Muscle of leg (tissue), 3 donors: ENCODE measurements at regions not wholly inside any gene's neighbourhood (a gene's known extent, or its start where the extent isn't known, plus 50 kb on each side); places are given as distances from the start of the nearest gene placed in this dataset.
A peak's percentile ranks its signal among the peaks of the same experiment; 100 is the strongest.

ENCODE experiments used
- DNase-seq: peaks from one replicate; pipeline ENCODE4 v3.0.0; 2013
- H3K27ac ChIP-seq: one replicate; pipeline ENCODE4 v1.5.1; 2013; ENCODE audit warnings: mild to moderate bottlenecking, low read length, control low read depth
- H3K27me3 ChIP-seq: one replicate; pipeline ENCODE4 v1.6.1; 2013; ENCODE audit warnings: low read length; ENCODE audit not compliant: control insufficient read depth, insufficient read depth
- H3K36me3 ChIP-seq: one replicate; pipeline ENCODE4 v1.6.1; 2013; ENCODE audit warnings: low read length; ENCODE audit not compliant: control insufficient read depth, insufficient read depth
- H3K4me1 ChIP-seq: one replicate; pipeline ENCODE4 v1.6.1; 2013; ENCODE audit warnings: low read length; ENCODE audit not compliant: control insufficient read depth, insufficient read depth
- H3K4me3 ChIP-seq: one replicate; pipeline ENCODE4 v1.5.1; 2013; ENCODE audit warnings: low read length, control low read depth
- H3K9me3 ChIP-seq: replicated peaks from 2 replicates; pipeline ENCODE4 v1.6.1; 2013; ENCODE audit warnings: low read depth, low read length; ENCODE audit not compliant: control insufficient read depth
- WGBS: methylation state at CpG from one replicate; pipeline ENCODE4 v1.1.5; 2013; ENCODE audit warnings: missing lambda C conversion rate; ENCODE audit not compliant: insufficient coverage; 5-methylcytosine and 5-hydroxymethylcytosine counted together

DNA sequence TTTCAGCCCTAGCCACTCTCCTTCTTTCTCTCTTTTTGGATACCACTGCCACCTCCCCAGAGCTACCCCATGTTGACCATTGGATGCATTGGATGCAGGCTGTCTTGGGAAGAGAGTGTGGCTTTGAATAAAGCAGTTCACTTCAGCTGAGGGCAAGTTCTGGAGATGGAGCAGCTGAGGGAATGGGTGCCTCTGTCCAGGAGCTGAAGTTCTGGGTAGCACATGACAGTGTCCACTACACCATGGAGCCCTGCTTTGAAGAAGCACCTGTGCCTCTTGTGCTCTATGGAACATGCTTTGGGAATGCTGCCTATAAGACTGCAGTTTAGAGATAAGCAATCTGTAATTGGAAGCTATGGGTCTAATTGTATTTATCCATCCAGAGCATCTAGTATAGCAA, 1028.7 kb downstream of the TYW1 start:
- Histone ChIP-seq H3K36me3 (no peaks in the 10 kb centered on the region), H3K4me1 (no peaks in the 10 kb centered on the region), H3K27ac (no peak overlapping the region), H3K27me3 (peaks cover 2% of the 10 kb centered on the region), H3K4me3 (no peak overlapping the region), H3K9me3 (peaks cover 4% of the 10 kb centered on the region)
- DNase-seq: no peak

DNA sequence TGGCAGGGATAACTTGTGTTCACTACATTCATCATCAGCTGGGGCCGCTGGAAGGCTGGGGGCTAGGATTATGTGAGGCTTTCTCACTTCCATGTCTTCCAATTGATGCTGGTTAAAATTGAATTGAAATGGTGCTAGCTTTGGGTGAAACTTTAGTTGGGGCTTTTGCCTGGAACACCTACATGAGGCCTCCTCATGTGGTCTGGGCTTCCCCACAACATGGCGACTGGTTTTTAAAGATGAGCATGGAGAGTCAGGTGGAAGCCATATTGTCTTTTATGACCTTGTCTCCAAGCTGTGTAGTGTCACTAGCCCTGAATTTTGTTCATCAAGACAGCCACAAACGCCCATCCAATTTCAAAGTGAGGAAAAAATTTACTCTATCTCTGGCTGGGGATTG, 1033.9 kb downstream of the TYW1 start:
- Histone ChIP-seq H3K4me3 (no peak overlapping the region), H3K4me1 (no peaks in the 10 kb centered on the region), H3K36me3 (no peaks in the 10 kb centered on the region), H3K27ac (no peak overlapping the region), H3K9me3 (peaks cover 2% of the 10 kb centered on the region), H3K27me3 (no peaks in the 10 kb centered on the region)
- WGBS: no CpG with 5 or more reads among the region's 3 CpGs
- DNase-seq: no peak

DNA sequence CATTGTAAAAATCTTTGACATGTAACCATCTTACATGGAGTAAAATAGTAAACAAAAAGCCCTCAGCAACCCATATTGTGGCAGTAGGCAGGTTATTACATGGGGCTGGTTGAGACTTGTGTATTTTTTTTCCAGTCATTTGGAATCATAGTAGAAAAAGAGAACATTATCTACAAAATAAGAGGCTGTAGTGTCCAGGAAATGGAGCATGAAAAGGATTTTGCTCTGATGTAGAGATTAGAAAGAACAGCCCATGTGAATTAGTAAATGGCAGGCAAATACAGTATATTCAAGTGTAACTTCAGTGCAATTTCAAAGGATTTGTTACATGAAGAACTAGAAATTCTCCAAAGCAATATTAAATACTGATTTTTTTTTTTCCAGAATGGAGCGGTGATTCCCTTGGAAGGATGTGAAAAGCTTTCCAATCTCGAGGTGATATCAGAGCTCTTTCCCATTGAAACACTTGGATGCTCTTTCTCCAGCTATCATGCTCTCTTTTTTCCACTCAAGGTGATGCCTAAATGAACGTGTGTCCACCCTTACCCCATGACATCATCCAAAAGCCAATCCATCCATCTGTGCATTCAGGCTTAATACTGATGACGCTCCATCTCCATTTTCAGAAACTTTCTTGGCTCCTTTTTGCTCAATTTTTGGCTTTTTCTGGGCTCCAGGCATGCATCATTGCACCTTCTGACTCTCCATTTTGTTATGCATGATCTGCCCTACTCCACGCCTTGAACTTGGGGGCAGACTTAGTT, 1034.7 kb downstream of the TYW1 start:
- Histone ChIP-seq H3K9me3 (peaks cover 2% of the 10 kb centered on the region), H3K36me3 (no peaks in the 10 kb centered on the region), H3K4me1 (no peaks in the 10 kb centered on the region), H3K27me3 (no peaks in the 10 kb centered on the region), H3K27ac (no peak overlapping the region), H3K4me3 (no peak overlapping the region)
- 66% methylated on average over 3 of the region's 5 CpGs for WGBS
- DNase-seq: no peak

DNA sequence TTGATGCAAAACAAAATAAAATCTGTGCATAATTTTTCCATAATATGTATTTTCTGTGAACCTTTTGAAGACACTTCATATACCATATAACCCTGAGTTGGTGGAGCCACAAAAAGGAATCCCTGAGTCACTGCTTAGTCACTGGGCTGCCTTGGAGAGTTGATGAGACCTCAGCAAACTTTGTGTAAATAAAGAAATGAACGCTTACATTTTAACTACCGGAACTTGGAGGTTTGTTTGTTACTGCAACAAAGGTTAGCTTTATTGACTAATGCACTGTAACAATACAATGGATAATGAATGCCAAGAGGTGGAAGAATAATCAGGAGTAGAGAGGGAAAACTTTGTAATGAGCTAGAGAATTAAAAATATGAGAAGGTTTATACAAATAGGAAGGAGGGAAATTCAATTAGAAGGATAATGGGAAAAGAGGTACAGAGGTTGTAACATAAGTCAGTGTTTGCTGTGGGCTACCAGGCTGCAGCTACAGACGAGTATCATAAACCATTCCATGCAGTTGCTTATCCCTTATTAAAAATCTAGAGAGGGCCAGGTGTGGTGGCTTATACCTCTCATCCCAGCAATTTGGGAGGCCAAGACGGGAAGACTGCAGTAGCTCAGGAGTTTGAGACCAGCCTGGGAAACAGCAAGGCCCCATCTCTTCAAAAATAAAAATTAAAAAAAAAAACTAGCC, 1042.1 kb downstream of the TYW1 start:
- Histone ChIP-seq H3K27me3 (no peaks in the 10 kb centered on the region), H3K4me3 (no peak overlapping the region), H3K4me1 (no peaks in the 10 kb centered on the region), H3K9me3 (no peaks in the 10 kb centered on the region), H3K36me3 (no peaks in the 10 kb centered on the region), H3K27ac (no peak overlapping the region)
- no peak for DNase-seq
- 80% methylated on average over 1 of the region's 4 CpGs for WGBS

DNA sequence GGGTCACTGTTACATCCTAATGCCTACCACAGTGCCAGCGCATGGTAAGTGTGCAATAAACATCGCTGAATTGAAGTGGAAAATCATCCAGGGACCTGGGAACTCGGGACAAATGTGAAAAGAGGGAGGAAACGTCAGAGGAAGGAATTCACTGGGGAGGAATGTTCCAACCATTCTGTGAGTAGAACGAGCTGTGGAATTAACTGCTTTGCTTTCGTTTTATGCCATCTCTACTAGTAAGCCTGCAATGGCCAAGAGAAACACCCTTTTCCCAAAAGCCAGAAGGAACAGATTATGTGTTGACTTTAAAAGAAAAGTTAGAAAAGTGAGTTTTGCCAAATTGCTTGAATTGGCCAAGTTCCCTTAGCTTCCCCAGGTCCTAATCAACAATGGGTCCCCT, 1044.9 kb downstream of the TYW1 start:
- Histone ChIP-seq H3K4me3 (no peak overlapping the region), H3K27me3 (no peaks in the 10 kb centered on the region), H3K36me3 (no peaks in the 10 kb centered on the region), H3K27ac (no peak overlapping the region), H3K4me1 (no peaks in the 10 kb centered on the region), H3K9me3 (no peaks in the 10 kb centered on the region)
- 17% methylated on average over 1 of the region's 6 CpGs for WGBS
- DNase-seq: no peak

DNA sequence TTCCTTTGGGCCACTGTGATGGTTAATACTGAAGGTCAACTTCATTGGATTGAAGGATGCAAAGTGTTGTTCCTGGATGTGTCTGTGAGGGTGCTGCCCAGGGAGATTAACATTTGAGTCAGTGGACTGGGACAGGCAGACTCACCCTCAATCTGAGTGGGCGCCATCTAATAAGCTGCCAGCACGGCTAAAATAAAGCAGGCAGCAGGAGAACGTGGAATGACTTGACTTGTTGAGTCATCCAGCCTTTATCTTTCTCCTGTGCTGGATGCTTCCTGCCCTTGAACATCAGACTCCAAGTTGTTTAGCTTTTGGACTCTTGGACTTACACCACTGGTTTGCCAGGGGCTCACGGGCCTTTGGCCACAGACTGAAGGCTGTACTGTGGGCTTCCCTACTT, 1046.9 kb downstream of the TYW1 start:
- Histone ChIP-seq H3K27me3 (no peaks in the 10 kb centered on the region), H3K4me1 (no peaks in the 10 kb centered on the region), H3K27ac (no peak overlapping the region), H3K36me3 (no peaks in the 10 kb centered on the region), H3K4me3 (no peak overlapping the region), H3K9me3 (no peaks in the 10 kb centered on the region)
- DNase-seq: no peak
- WGBS: 90% methylated on average over 4 of the region's 4 CpGs

DNA sequence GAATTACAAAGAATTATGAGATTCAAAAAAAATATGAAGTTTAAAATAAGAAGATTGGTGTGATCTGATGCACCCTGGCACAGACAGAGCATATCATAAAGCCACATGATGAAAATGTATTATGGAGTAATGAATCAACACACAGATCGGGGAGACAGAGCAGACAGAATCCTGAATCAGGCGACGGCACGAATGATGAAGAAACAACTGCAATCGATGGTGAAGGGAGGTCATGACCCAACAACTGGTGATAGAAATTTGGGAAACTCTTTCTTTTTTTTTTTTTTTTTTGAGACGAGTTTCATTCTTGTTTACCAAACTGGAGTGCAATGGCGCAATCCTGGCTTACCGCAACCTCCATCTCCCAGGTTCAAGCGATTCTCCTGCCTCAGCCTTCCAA, 1054.0 kb downstream of the TYW1 start:
- H3K27ac ChIP-seq: no peak overlapping the region
- no peaks in the 10 kb centered on the region for H3K36me3 ChIP-seq
- no peak for DNase-seq
- H3K4me3 ChIP-seq: no peak overlapping the region
- no peaks in the 10 kb centered on the region for H3K9me3 ChIP-seq
- 93% methylated on average over 5 of the region's 9 CpGs for WGBS
- H3K4me1 ChIP-seq: no peaks in the 10 kb centered on the region
- H3K27me3 ChIP-seq: no peaks in the 10 kb centered on the region

DNA sequence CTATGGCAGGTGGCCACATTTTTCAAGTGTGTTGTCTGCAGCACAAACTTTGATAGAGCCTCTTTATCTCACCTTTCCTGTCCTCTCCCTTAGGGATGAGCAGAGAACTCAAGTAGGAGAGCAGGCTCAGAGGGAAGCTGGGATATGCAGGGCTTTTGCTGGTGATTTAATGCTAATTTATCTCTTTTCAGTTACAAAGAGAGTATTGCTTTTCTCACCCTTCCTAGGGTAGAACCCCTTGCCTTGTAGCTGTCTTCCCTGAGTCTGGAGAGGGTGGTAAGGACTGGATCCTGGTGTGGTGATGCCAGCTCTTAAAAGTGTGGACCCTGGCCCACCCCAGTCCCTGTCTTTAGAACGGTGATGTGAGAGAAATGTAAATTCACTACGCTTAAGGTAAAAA, 1061.4 kb downstream of the TYW1 start:
- H3K4me1 ChIP-seq: no peaks in the 10 kb centered on the region
- H3K4me3 ChIP-seq: no peak overlapping the region

DNA sequence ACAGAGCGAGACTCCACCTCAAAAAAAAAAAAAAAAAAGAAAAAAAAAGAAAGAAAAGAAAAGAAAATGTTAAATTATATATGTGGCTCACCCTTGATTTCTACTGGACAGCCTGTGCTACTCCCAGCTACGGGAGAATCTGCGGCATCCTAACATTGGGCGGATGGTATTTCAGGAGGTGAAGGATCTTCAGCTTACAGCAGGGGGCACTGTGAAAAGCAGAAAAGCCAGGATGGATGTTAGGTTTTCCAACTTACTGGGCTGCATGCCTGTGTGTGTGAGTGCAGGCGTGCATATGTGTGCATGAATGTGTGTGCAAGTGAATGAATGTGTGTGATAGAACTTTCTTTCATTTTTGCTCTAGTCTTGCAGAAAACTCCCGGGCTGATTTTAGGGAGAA, 1066.5 kb downstream of the TYW1 start:
- Histone ChIP-seq H3K4me1 (no peaks in the 10 kb centered on the region), H3K36me3 (no peaks in the 10 kb centered on the region), H3K27ac (no peak overlapping the region), H3K4me3 (no peak overlapping the region), H3K9me3 (no peaks in the 10 kb centered on the region), H3K27me3 (no peaks in the 10 kb centered on the region)
- peak; percentile 15 for DNase-seq
- WGBS: 63% methylated on average over 4 of the region's 6 CpGs

More for the DNA sequence above, 1061.4 kb downstream of the TYW1 start:
- Histone ChIP-seq H3K9me3 (no peaks in the 10 kb centered on the region), H3K36me3 (no peaks in the 10 kb centered on the region), H3K27me3 (no peaks in the 10 kb centered on the region), H3K27ac (no peak overlapping the region)
- WGBS: no CpG with 5 or more reads among the region's 2 CpGs
- no peak for DNase-seq

DNA sequence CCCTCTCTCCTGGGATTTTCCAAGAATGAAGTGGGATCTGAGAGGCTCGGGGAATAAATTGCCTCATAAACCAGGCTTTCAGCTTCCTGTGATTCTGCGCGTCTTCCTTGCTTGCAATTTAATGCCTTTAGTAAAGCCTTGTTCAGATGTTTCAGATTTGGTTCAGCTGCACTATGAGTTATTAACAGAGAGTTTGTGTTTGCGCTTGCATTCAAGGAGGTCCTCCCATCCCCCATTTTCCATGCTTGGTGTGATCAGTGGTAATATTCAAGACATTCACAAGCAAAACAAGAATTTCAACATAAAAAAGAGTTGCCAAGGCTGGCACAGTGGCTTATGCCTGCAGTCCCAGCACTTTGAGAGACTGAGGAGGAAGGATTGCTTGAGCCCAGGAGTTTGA, 1068.9 kb downstream of the TYW1 start:
- no CpG with 5 or more reads among the region's 4 CpGs for WGBS
- peak; percentile 25 for DNase-seq

More for the DNA sequence above, 1068.9 kb downstream of the TYW1 start:
- H3K4me1 ChIP-seq: no peaks in the 10 kb centered on the region
- no peaks in the 10 kb centered on the region for H3K27me3 ChIP-seq
- H3K27ac ChIP-seq: no peak overlapping the region
- H3K4me3 ChIP-seq: no peak overlapping the region
- no peaks in the 10 kb centered on the region for H3K9me3 ChIP-seq
- H3K36me3 ChIP-seq: no peaks in the 10 kb centered on the region
